ENCODE measurements at regions not wholly inside any gene's neighbourhood (a gene's known extent, or its start where the extent isn't known, plus 50 kb on each side); places are given as distances from the start of the nearest gene placed in this dataset.

DNA sequence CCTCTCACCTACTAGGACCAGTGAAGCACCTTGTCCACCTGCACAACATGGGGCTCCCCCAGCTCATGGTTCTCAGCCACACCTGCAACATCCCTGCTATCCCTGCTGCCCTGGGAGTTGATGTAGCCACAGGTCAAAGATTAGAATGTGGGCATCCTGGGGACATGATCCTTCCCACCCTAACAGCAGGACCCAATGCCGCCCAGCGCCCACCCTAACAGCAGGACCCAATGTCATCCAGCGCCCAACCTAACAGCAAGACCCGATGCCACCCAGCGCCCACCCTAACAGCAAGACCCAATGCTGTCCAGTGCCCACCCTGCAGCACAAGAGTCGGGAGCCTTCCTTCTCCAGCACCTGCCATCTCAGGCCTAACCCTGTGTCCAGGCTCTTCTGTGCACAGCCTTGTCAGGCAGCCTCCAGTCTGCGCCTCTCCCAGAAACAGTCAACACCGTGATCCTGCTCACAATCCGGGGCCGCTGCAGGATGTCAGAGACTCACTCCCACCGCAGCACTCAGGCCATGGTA is 237.3 kb upstream of the SALL3 start:
- no peaks in the 10 kb centered on the region for H3K4me1 ChIP-seq
- intact Hi-C loops (cut with DNase I) = no loop called here
- H3K9me3 ChIP-seq = no peaks in the 10 kb centered on the region
- 86 to 94% methylated on average over 11 of the region's 11 CpGs for WGBS, 2 donors
- TF ChIP-seq POLR2AphosphoS5 (IDR thresholded peaks at IDR 0.05) (no peak), POLR2A (IDR thresholded peaks at IDR 0.05) (no peak), EP300 (IDR thresholded peaks at IDR 0.05) (no peak)
- TF ChIP-seq, protein P1, sequence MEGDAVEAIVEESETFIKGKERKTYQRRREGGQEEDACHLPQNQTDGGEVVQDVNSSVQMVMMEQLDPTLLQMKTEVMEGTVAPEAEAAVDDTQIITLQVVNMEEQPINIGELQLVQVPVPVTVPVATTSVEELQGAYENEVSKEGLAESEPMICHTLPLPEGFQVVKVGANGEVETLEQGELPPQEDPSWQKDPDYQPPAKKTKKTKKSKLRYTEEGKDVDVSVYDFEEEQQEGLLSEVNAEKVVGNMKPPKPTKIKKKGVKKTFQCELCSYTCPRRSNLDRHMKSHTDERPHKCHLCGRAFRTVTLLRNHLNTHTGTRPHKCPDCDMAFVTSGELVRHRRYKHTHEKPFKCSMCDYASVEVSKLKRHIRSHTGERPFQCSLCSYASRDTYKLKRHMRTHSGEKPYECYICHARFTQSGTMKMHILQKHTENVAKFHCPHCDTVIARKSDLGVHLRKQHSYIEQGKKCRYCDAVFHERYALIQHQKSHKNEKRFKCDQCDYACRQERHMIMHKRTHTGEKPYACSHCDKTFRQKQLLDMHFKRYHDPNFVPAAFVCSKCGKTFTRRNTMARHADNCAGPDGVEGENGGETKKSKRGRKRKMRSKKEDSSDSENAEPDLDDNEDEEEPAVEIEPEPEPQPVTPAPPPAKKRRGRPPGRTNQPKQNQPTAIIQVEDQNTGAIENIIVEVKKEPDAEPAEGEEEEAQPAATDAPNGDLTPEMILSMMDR (IDR thresholded peaks at IDR 0.05) = no peak
- peaks cover 0 to 10% (median 0%) of the 10 kb centered on the region in 3 donors for H3K27me3 ChIP-seq
- DNase-seq = no peak
- H3K4me3 ChIP-seq = no peak overlapping the region
- no peak overlapping the region for H3K27ac ChIP-seq
- no peaks in the 10 kb centered on the region for H3K36me3 ChIP-seq

DNA sequence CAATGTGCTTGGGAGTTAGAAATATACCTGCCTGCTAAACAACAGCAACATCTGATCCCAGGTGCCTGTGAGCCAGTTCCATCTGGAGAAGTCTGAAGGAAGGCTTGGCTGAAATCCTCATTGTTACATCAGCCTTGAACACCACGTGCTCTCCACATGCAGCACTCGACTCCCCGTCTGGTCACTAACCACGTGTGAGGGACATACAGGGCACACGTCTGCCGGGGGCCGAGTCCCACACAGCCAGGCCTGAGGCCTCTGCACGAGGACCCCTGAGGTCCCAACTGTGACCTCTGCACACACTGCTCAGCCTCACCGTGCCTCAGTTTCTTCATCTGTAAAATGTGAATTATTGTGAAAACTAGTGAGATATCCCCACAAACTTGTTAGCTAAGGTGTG is 236.5 kb upstream of the SALL3 start:
- H3K36me3 ChIP-seq = no peaks in the 10 kb centered on the region
- WGBS, 2 donors = 85 to 89% methylated on average over 9 of the region's 9 CpGs
- H3K27ac ChIP-seq = no peak overlapping the region
- intact Hi-C loops (cut with DNase I) = no loop called here
- peaks cover 0 to 10% (median 0%) of the 10 kb centered on the region in 3 donors for H3K27me3 ChIP-seq
- TF ChIP-seq EP300 (IDR thresholded peaks at IDR 0.05) (no peak), POLR2A (IDR thresholded peaks at IDR 0.05) (no peak), POLR2AphosphoS5 (IDR thresholded peaks at IDR 0.05) (no peak)
- TF ChIP-seq, protein P1 (IDR thresholded peaks at IDR 0.05) = no peak
- H3K9me3 ChIP-seq = no peaks in the 10 kb centered on the region
- DNase-seq = no peak
- H3K4me3 ChIP-seq = no peak overlapping the region
- H3K4me1 ChIP-seq = no peaks in the 10 kb centered on the region

DNA sequence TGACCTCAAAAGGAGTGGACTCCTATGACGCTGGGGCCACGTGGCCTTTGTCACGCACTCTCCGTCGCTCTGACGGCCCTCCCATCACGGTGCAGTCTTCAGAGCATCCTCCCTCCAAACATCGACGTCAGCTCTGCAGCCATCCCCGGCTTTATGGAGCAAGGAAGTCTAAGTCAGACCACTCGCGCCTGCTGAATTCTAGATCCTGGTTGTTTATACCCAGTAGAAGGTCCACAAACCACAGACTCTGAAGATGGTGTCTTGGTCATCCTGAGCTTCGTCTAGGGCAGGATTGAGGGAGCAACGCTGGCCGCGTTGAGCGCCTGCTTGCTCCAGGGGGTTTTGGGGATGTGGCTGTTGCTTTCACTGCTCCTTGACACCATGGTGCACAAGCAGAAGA is 228.0 kb upstream of the SALL3 start:
- Histone ChIP-seq H3K27me3 (peaks cover 0 to 13% (median 0%) of the 10 kb centered on the region in 3 donors), H3K4me1 (no peaks in the 10 kb centered on the region), H3K36me3 (no peaks in the 10 kb centered on the region), H3K9me3 (no peaks in the 10 kb centered on the region), H3K27ac (no peak overlapping the region), H3K4me3 (no peak overlapping the region)
- WGBS, 2 donors = 93 to 94% methylated on average over 17 of the region's 17 CpGs
- intact Hi-C loops (cut with DNase I) = no loop called here
- no peak for DNase-seq
- TF ChIP-seq POLR2AphosphoS5 (IDR thresholded peaks at IDR 0.05) (no peak), EP300 (IDR thresholded peaks at IDR 0.05) (no peak), POLR2A (IDR thresholded peaks at IDR 0.05) (no peak)
- TF ChIP-seq, protein P1 (IDR thresholded peaks at IDR 0.05) = no peak

DNA sequence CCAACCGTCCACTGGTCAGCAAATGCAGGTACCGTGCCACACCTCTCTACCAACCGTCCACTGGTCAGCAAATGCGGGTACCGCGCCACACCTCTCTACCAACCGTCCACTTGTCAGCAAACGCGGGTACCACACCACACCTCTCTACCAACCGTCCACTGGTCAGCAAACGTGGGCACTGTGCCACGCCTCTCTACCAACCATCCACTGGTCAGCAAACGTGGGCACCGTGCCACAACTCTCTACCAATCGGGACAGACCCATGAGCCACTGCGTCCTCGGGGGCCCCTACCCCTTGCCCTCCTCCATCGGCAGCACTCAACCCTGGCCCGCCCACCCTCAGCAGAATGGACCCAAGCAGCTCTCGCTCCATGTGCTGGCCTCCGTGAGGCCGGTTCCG is 226.4 kb upstream of the SALL3 start:
- WGBS, 2 donors = 94% methylated on average over 23 of the region's 23 CpGs
- intact Hi-C loops (cut with DNase I) = no loop called here
- TF ChIP-seq, protein P1 (IDR thresholded peaks at IDR 0.05) = no peak
- TF ChIP-seq POLR2A (IDR thresholded peaks at IDR 0.05) (no peak), EP300 (IDR thresholded peaks at IDR 0.05) (no peak), POLR2AphosphoS5 (IDR thresholded peaks at IDR 0.05) (no peak)

More for the DNA sequence above, 226.4 kb upstream of the SALL3 start:
- Histone ChIP-seq H3K9me3 (no peaks in the 10 kb centered on the region), H3K4me3 (no peak overlapping the region), H3K27me3 (peaks cover 0 to 13% (median 0%) of the 10 kb centered on the region in 3 donors), H3K27ac (no peak overlapping the region), H3K4me1 (no peaks in the 10 kb centered on the region), H3K36me3 (no peaks in the 10 kb centered on the region)
- DNase-seq = no peak

Measured in sigmoid colon (tissue), 6 donors.